ENCODE measurements at regions not wholly inside any gene's neighbourhood (a gene's known extent, or its start where the extent isn't known, plus 50 kb on each side); places are given as distances from the start of the nearest gene placed in this dataset.

DNA sequence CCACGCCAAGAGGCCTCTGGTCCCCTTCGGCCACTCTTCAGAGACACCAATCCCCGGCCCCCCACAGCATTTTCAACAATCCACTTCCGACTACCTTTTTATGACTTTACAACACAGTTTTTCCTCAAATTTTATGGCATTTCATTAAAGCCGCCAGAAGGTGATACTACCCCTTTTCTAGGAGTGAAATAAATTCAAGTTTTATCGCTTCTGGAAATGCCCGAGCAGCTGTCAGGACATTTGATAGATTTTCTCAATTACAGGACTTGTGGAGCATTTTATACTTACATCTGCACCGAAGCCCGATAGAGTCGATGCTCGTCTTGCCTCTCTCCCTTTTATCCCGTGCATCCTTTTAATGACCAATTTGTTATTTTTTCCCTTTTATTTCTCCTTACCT is 108.1 kb upstream of the CREB1 start:
- TF ChIP-seq CTCF (IDR thresholded peaks at IDR 0.05) = no peak
- TF ChIP-seq POLR2A (IDR thresholded peaks at IDR 0.05) = no peak

Measured in adrenal gland (tissue), 5 donors.